Natural killer cell (primary cell): ENCODE measurements at regions not wholly inside any gene's neighbourhood (a gene's known extent, or its start where the extent isn't known, plus 50 kb on each side); places are given as distances from the start of the nearest gene placed in this dataset.

ENCODE experiments used
- ATAC-seq, 3 donors: fragments of 150-1000 bp in 2 of 3; fragments of 200-7000 bp in 1 of 3; cut with Tn5 transposase; 1 replicate in 1 of 3; 2 replicates in 2 of 3; pipeline ENCODE4 v1.10.0; 2021; ENCODE audit warnings: mild to moderate bottlenecking in 2 of 3, moderate library complexity in 2 of 3
- DNase-seq, 2 donors: peaks; one replicate each; pipeline versions ENCODE4 v3.0.0 to v3.0.0-alpha.2; 2013 to 2021; ENCODE audit warnings: mixed read lengths in 1 of 2
- H3K27ac ChIP-seq: one replicate; pipeline ENCODE4 v1.5.1; 2013; ENCODE audit warnings: mild to moderate bottlenecking, low read length
- H3K27me3 ChIP-seq: one replicate; pipeline ENCODE4 v1.6.1; 2013; ENCODE audit warnings: low read length; ENCODE audit not compliant: control insufficient read depth, insufficient read depth
- H3K36me3 ChIP-seq: one replicate; pipeline ENCODE4 v1.6.1; 2013; ENCODE audit warnings: low read length; ENCODE audit not compliant: control insufficient read depth, insufficient read depth
- H3K4me1 ChIP-seq: one replicate; pipeline ENCODE4 v1.6.1; 2013; ENCODE audit warnings: low read length; ENCODE audit not compliant: control insufficient read depth, insufficient read depth
- H3K4me3 ChIP-seq: one replicate; pipeline ENCODE4 v1.5.1; 2013; ENCODE audit warnings: low read length
- H3K9me3 ChIP-seq: one replicate; pipeline ENCODE4 v1.6.1; 2013; ENCODE audit warnings: low read length; ENCODE audit not compliant: control insufficient read depth, insufficient read depth
- H3K27ac Mint-ChIP-seq, 2 donors: one replicate each; pipeline ENCODE4 v1.8.0; 2022; ENCODE audit warnings: mild to moderate bottlenecking in 2 of 2, mixed read lengths in 2 of 2, moderate library complexity in 1 of 2
- H3K27me3 Mint-ChIP-seq, 2 donors: one replicate each; pipeline ENCODE4 v1.8.0; 2022; ENCODE audit warnings: low read depth in 2 of 2, mixed read lengths in 2 of 2
- H3K36me3 Mint-ChIP-seq: one replicate; pipeline ENCODE4 v1.8.0; 2022; ENCODE audit warnings: mixed read lengths
- H3K4me1 Mint-ChIP-seq, 2 donors: one replicate each; pipeline ENCODE4 v1.8.0; 2022; ENCODE audit warnings: mixed read lengths in 2 of 2
- H3K4me3 Mint-ChIP-seq: one replicate; pipeline ENCODE4 v1.8.0; 2022; ENCODE audit warnings: mild to moderate bottlenecking, moderate library complexity, mixed read lengths
- H3K9me3 Mint-ChIP-seq, 2 donors: one replicate each; pipeline ENCODE4 v1.8.0; 2022; ENCODE audit warnings: mixed read lengths in 2 of 2
- WGBS: methylation state at CpG from one replicate; pipeline ENCODE4 v1.1.7; 2013; ENCODE audit warnings: missing lambda C conversion rate; ENCODE audit not compliant: insufficient coverage; 5-methylcytosine and 5-hydroxymethylcytosine counted together
- intact Hi-C: fragments of 100-400 bp; cut with micrococcal nuclease; formaldehyde crosslinking; loops from one replicate; pipeline ENCODE4 v1.14.2; 2022
- TF ChIP-seq, protein P1 (sequence below): fragments of 200-600 bp; IDR thresholded peaks from one replicate; pipeline ENCODE4 v1.8.0; 2022; ENCODE audit warnings: antibody characterized with exemption

GRCh38 chr6:108789475-108789874 is 58.7 kb upstream of the ARMC2 start:
- Mint-ChIP-seq H3K9me3 (no peaks in the 10 kb centered on the region), H3K4me3 (no peak overlapping the region), H3K27me3 (peaks cover 0 to 3% of the 10 kb centered on the region in 2 donors), H3K4me1 (no peaks in the 10 kb centered on the region), H3K36me3 (no peaks in the 10 kb centered on the region), H3K27ac (no peak overlapping the region)
- Histone ChIP-seq H3K36me3 (no peaks in the 10 kb centered on the region), H3K27ac (no peak overlapping the region), H3K4me3 (no peak overlapping the region), H3K4me1 (no peaks in the 10 kb centered on the region), H3K9me3 (no peaks in the 10 kb centered on the region), H3K27me3 (no peaks in the 10 kb centered on the region)
- DNase-seq (no peak), ATAC-seq (no peak)
- 100% methylated on average over 1 of the region's 1 CpG for WGBS
- intact Hi-C loops = no loop called here
- TF ChIP-seq, protein P1, sequence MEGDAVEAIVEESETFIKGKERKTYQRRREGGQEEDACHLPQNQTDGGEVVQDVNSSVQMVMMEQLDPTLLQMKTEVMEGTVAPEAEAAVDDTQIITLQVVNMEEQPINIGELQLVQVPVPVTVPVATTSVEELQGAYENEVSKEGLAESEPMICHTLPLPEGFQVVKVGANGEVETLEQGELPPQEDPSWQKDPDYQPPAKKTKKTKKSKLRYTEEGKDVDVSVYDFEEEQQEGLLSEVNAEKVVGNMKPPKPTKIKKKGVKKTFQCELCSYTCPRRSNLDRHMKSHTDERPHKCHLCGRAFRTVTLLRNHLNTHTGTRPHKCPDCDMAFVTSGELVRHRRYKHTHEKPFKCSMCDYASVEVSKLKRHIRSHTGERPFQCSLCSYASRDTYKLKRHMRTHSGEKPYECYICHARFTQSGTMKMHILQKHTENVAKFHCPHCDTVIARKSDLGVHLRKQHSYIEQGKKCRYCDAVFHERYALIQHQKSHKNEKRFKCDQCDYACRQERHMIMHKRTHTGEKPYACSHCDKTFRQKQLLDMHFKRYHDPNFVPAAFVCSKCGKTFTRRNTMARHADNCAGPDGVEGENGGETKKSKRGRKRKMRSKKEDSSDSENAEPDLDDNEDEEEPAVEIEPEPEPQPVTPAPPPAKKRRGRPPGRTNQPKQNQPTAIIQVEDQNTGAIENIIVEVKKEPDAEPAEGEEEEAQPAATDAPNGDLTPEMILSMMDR = no peak

GRCh38 chr6:108791700-108792099 is 56.5 kb upstream of the ARMC2 start:
- no peak overlapping the region for H3K27ac ChIP-seq
- intact Hi-C loops = no loop called here
- H3K27me3 ChIP-seq = no peaks in the 10 kb centered on the region
- H3K4me1 Mint-ChIP-seq = peaks cover 0 to under 1% of the 10 kb centered on the region in 2 donors
- H3K4me3 Mint-ChIP-seq = no peak overlapping the region
- no peak overlapping the region for H3K4me3 ChIP-seq
- no peaks in the 10 kb centered on the region for H3K4me1 ChIP-seq
- no peak overlapping the region for H3K27ac Mint-ChIP-seq
- no peaks in the 10 kb centered on the region for H3K27me3 Mint-ChIP-seq
- H3K36me3 ChIP-seq = no peaks in the 10 kb centered on the region
- DNase-seq (no peak), ATAC-seq (no peak)
- no peaks in the 10 kb centered on the region for H3K36me3 Mint-ChIP-seq
- no peaks in the 10 kb centered on the region for H3K9me3 Mint-ChIP-seq
- no peaks in the 10 kb centered on the region for H3K9me3 ChIP-seq
- TF ChIP-seq, protein P1 = no peak

- DNase-seq (no peak), ATAC-seq (no peak)
- H3K4me1 Mint-ChIP-seq = peaks cover 19 to 20% of the 10 kb centered on the region in 2 donors
- intact Hi-C loops = no loop called here
- H3K27ac Mint-ChIP-seq = no peak overlapping the region
- no peak overlapping the region for H3K4me3 Mint-ChIP-seq
- Histone ChIP-seq H3K27me3 (no peaks in the 10 kb centered on the region), H3K36me3 (no peaks in the 10 kb centered on the region), H3K4me1 (peaks cover 16% of the 10 kb centered on the region), H3K4me3 (no peak overlapping the region), H3K27ac (no peak overlapping the region), H3K9me3 (no peaks in the 10 kb centered on the region)
- H3K36me3 Mint-ChIP-seq = no peaks in the 10 kb centered on the region
- H3K9me3 Mint-ChIP-seq = no peaks in the 10 kb centered on the region
- 94% methylated on average over 3 of the region's 5 CpGs for WGBS
- H3K27me3 Mint-ChIP-seq = no peaks in the 10 kb centered on the region
- TF ChIP-seq, protein P1 = no peak
Measured at GRCh38 chr6:108793516-108794251, 54.5 kb upstream of the ARMC2 start.

- Mint-ChIP-seq H3K36me3 (no peaks in the 10 kb centered on the region), H3K4me1 (peaks cover 33 to 34% of the 10 kb centered on the region in 2 donors), H3K27ac (no peak overlapping the region), H3K9me3 (no peaks in the 10 kb centered on the region), H3K27me3 (no peaks in the 10 kb centered on the region), H3K4me3 (no peak overlapping the region)
- ATAC-seq (no peak), DNase-seq (no peak)
- Histone ChIP-seq H3K4me1 (peaks cover 28% of the 10 kb centered on the region), H3K4me3 (no peak overlapping the region), H3K27ac (no peak overlapping the region), H3K36me3 (no peaks in the 10 kb centered on the region), H3K27me3 (no peaks in the 10 kb centered on the region), H3K9me3 (no peaks in the 10 kb centered on the region)
- intact Hi-C loops = no loop called here
- WGBS = 100% methylated on average over 2 of the region's 3 CpGs
- TF ChIP-seq, protein P1 = no peak
Measured at GRCh38 chr6:108795122-108795521, 53.1 kb upstream of the ARMC2 start.
